ELF-1 (cell line): ENCODE measurements at regions not wholly inside any gene's neighbourhood (a gene's known extent, or its start where the extent isn't known, plus 50 kb on each side); places are given as distances from the start of the nearest gene placed in this dataset.
"Not testable (repeated sequence)": the region's sequence is repeated elsewhere in the genome, so short reads cannot be mapped to it uniquely, and the experiment has no call there.

Experiments
- DNase-seq: peaks from one replicate; pipeline ENCODE4 v3.0.0-alpha.2; 2016; ENCODE audit warnings: low read depth, low spot score

GRCh38 chr18:32884543-32884942 is 111.7 kb upstream of the KLHL14 start:
- no peak for DNase-seq

GRCh38 chr18:32881009-32881408 is 108.2 kb upstream of the KLHL14 start:
- DNase-seq = no peak

GRCh38 chr18:32879497-32879896 is 106.7 kb upstream of the KLHL14 start:
- no peak for DNase-seq

- no peak for DNase-seq
These were observed 105.6 kb upstream of the KLHL14 start for GRCh38 chr18:32878436-32878835.

- DNase-seq = no peak
These were observed 104.5 kb upstream of the KLHL14 start for GRCh38 chr18:32877371-32877770.

GRCh38 chr18:32875625-32876024 is 102.8 kb upstream of the KLHL14 start:
- DNase-seq = no peak

GRCh38 chr18:32871786-32872185 is 99.0 kb upstream of the KLHL14 start:
- no peak for DNase-seq

- no peak for DNase-seq
These were observed 97.8 kb upstream of the KLHL14 start for GRCh38 chr18:32870611-32871010.

- DNase-seq = no peak
These were observed 95.6 kb upstream of the KLHL14 start for GRCh38 chr18:32868406-32868805.

GRCh38 chr18:32867936-32868335 is 95.1 kb upstream of the KLHL14 start:
- no peak for DNase-seq

GRCh38 chr18:32867330-32867729 is 94.5 kb upstream of the KLHL14 start:
- DNase-seq = no peak

GRCh38 chr18:32862031-32862430 is 89.2 kb upstream of the KLHL14 start:
- DNase-seq = not testable (repeated sequence)

GRCh38 chr18:32851936-32852335 is 79.1 kb upstream of the KLHL14 start:
- no peak for DNase-seq

- no peak for DNase-seq
These were observed 76.0 kb upstream of the KLHL14 start for GRCh38 chr18:32848826-32849225.

GRCh38 chr18:32847691-32848090 is 74.9 kb upstream of the KLHL14 start:
- DNase-seq = peak; percentile 51

- no peak for DNase-seq
These were observed 74.1 kb upstream of the KLHL14 start for GRCh38 chr18:32846896-32847295.

GRCh38 chr18:32840962-32841361 is 68.1 kb upstream of the KLHL14 start:
- DNase-seq = no peak

GRCh38 chr18:32835951-32836350 is 63.1 kb upstream of the KLHL14 start:
- DNase-seq = no peak

GRCh38 chr18:32831781-32832180 is 59.0 kb upstream of the KLHL14 start:
- DNase-seq = no peak

- no peak for DNase-seq
These were observed 50.4 kb upstream of the KLHL14 start for GRCh38 chr18:32823226-32823625.
